ENCODE measurements at regions not wholly inside any gene's neighbourhood (a gene's known extent, or its start where the extent isn't known, plus 50 kb on each side); places are given as distances from the start of the nearest gene placed in this dataset.
"Not testable (repeated sequence)": the region's sequence is repeated elsewhere in the genome, so short reads cannot be mapped to it uniquely, and the experiment has no call there.

DNA sequence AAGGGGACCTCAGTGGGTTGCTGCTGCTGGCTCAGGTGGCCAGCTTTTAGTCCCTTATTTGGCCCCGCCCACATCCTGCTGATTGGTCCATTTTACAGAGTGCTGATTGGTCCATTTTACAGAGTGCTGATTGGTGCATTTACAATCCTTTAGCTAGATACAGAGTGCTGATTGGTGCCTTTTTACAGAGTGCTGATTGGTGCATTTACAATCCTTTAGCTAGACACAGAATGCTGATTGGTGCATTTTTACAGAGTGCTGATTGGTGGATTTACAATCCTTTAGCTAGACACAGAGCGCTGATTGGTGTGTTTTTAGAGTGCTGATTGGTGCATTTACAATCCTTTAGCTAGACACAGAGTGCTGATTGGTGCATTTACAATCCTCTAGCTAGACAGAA lies 143.7 kb upstream of the ANKRD28 start:
- DNase-seq (ENCODE audit: low spot score); intact Hi-C loops (cut with DNase I): not testable (repeated sequence)

DNA sequence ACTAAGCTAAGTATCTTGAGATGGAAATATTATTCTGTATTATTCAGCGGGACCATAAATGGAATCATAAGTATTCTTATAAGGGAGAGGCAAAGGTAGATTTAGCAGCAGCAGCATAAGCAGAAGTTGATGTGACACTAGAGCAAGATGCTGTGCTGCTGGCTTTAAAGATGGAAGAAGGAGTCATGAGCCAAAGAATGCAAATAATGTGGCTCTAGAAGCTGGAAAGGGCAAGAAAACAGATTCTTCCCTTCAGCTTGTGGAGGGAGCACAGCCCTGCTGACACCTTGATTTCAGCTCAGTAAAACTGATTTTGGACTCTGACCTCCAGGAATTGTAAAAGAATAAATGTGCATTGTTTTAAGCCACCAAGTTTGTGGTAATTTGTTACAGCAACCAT lies 144.2 kb upstream of the ANKRD28 start:
- intact Hi-C loops (cut with DNase I) = no loop called here
- DNase-seq (ENCODE audit: low spot score) = no peak

DNA sequence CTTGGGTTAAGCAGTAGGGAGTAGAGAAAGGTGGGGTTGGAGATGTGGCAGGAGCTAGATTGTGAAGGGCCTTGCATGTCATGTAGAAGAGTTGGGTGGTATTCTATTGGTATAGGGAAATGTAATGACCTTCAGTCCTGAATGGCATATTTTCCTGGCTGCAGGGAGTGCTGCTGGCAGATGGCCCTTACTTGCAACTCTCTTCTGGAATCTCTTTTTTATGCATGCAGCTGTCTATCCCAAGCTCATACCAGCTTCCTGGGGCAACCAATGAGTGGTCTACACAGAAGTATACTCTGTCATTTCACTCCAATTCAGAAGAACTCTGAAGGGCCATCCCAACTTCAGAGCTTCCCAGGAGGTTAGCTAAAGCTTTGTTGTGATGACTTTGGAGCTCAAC lies 144.7 kb upstream of the ANKRD28 start:
- no peak for DNase-seq (ENCODE audit: low spot score)
- intact Hi-C loops (cut with DNase I) = no loop called here

DNA sequence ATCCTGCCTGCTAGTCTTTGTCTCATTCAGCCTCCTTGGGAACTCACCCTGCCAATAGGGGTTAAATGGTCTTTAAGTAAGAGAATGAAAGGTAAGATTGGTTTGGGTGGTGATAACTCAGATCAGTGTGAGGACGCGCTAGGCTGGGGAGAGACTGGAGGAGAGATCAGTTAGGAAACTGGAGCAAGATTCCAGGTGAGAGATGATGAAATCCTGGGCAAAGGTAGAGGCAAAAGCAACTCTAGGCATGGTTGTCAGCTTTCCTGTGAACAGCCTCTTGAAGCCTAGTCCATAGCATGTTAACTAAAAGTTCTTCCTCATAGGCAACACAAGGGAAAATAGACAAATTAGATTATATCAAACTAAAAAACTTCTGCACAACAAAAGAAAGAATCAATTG lies 145.2 kb upstream of the ANKRD28 start:
- no peak for DNase-seq (ENCODE audit: low spot score)
- intact Hi-C loops (cut with DNase I) = no loop called here

GRCh38 chr3:15948388-15948787 lies 150.6 kb upstream of the ANKRD28 start:
- intact Hi-C loops (cut with DNase I) = no loop called here
- DNase-seq (ENCODE audit: low spot score) = no peak

DNA sequence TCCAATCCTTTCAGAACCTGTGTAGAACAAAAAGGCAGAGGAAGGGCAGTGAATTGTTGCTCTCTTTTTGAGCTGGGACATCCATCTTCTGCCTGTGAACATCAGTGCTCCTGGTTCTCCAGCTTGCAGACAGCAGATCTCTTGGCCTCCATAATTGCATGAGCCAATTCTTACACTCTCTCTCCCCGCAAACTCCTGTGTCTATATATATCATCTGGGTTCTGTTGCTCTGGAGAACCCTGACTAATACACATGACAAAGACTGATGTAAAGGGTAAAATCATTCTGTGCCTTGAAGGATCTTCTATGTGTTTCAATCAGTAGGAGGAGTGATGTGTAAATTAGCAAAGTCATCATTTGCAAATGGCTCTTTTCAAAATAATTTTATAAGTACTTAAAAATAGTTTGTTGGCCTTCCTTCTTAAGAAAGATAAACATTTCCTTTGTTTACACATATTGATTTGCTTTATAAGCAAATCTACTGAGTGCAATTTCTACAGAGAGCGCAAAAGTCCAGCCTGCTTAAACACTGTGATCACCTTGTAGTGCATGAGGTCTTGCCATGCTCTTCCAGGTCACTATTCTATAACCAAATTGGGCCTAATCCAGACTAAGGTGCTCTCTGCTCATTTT lies 154.9 kb upstream of the ANKRD28 start:
- intact Hi-C loops (cut with DNase I) = no loop called here
- no peak for DNase-seq (ENCODE audit: low spot score)

GRCh38 chr3:15953841-15954240 lies 156.1 kb upstream of the ANKRD28 start:
- intact Hi-C loops (cut with DNase I) = no loop called here

GRCh38 chr3:15955968-15956367 lies 158.2 kb upstream of the ANKRD28 start:
- no peak for DNase-seq (ENCODE audit: low spot score)
- intact Hi-C loops (cut with DNase I) = no loop called here

More at GRCh38 chr3:15953841-15954240, 156.1 kb upstream of the ANKRD28 start:
- no peak for DNase-seq (ENCODE audit: low spot score)

- DNase-seq (ENCODE audit: low spot score) = no peak
Observed at GRCh38 chr3:15958692-15959433, 161.1 kb upstream of the ANKRD28 start.

GRCh38 chr3:15959434-15959811 lies 161.6 kb upstream of the ANKRD28 start:
- DNase-seq (ENCODE audit: low spot score) = no peak
- intact Hi-C loops (cut with DNase I) = no loop called here

More at GRCh38 chr3:15958692-15959433, 161.1 kb upstream of the ANKRD28 start:
- intact Hi-C loops (cut with DNase I) = no loop called here

DNA sequence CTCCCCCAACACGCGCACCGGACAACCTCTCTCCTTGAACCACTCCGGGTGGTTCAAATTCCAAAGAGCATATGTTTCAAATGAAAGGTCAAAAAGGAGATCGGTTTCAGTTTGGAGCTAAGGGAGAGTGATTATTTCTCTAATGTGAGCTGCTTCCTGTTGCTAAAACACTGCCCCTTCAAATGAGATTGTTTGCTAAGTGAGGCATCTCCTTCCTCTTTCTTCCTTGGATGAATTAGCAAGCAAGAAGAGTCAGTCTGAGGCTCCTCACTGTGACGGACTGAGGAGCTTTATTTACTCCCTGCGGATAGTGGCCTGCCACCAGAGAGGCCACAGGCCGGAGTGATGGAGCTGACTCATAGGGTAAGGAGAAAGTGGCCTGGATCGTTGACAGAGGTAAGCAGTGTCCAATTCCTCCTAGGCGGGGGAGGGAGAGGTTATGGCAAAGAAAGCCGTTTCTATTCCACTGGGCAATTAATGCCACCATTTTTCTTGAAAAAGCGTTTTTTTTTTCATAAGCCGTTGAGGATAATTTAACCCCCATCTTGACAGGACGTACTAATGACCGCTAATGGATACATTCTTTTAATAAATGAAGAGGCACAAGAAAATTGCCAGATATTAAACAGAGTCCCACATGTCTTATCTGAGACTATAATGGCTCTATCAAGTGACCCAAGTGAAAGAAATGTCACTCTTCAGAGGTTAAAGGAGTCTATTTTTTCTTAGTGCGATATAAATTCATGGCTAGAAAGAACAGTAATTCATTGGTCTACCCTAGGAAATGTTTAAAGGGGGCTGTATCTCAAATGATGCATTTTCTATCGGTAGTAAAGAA lies 167.0 kb upstream of the ANKRD28 start:
- intact Hi-C loops (cut with DNase I) = no loop called here
- no peak for DNase-seq (ENCODE audit: low spot score)

- no peak for DNase-seq (ENCODE audit: low spot score)
- intact Hi-C loops (cut with DNase I) = no loop called here
Observed at GRCh38 chr3:15967577-15967976, 169.8 kb upstream of the ANKRD28 start.

- intact Hi-C loops (cut with DNase I) = no loop called here
- no peak for DNase-seq (ENCODE audit: low spot score)
Observed at GRCh38 chr3:15969874-15970640, 172.3 kb upstream of the ANKRD28 start.

GRCh38 chr3:15973414-15973813 lies 175.6 kb upstream of the ANKRD28 start:
- intact Hi-C loops (cut with DNase I) = no loop called here
- no peak for DNase-seq (ENCODE audit: low spot score)

- intact Hi-C loops (cut with DNase I) = no loop called here
- no peak for DNase-seq (ENCODE audit: low spot score)
Observed at GRCh38 chr3:15973940-15974339, 176.2 kb upstream of the ANKRD28 start.

DNA sequence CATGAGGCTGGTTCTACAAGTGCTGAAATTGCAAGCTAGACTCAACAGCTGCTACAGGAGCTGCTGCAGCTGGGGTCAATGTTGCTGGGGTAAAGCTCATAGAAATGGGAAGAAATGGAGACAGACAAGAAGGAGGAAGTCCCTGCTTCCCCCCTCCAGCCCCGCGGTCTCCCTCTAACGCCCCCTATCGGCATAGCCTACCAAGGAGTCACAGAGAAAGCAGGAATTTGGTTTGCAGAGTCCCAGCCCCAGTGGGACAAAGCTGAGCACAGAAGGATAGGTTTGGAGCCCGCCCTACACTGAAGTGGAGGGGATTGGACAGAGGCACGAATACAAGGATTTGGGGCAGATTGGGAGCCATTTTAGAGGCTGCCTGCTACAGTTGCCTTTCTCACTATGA lies 176.9 kb upstream of the ANKRD28 start:
- intact Hi-C loops (cut with DNase I) = no loop called here
- DNase-seq (ENCODE audit: low spot score) = no peak

DNA sequence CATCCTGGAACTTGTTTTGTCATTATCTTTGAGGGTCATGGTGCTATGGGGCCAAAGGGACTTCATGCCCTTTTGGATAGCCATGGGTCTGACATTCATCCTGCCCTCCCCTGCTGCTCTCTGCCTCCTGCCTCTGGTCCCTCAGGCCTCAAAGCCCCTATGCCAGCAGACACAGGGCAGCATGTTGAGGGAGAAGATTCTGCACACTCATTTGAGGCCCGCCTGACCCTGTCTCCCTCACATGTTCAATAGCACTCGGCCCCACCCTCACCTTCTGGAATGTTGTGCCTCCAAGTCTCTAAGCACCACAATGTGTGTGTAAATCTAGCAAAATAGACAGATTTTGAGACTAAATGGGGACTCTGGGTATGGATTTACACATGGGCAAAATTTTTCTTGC lies 178.7 kb upstream of the ANKRD28 start:
- intact Hi-C loops (cut with DNase I) = no loop called here
- DNase-seq (ENCODE audit: low spot score) = no peak

DNA sequence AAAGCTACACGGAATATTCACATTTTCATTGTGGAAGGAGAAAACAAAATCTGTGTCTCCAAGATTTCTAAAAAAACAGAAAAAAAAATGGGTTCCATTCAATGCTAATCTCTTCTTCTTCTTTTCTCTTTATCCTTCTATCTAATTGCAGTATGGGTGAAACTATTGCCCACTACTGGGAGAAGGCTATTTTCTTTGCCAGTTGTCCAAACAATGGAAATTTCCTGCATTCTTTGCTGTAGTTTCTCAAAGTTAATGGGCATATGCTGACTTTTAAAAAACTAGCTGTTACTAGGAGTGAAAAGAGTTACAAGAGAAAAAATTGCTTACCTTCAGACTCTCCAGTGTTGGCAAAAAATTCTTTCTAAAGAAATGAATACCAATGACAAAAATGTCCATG lies 179.3 kb upstream of the ANKRD28 start:
- DNase-seq (ENCODE audit: low spot score) = no peak
- intact Hi-C loops (cut with DNase I) = no loop called here

DNA sequence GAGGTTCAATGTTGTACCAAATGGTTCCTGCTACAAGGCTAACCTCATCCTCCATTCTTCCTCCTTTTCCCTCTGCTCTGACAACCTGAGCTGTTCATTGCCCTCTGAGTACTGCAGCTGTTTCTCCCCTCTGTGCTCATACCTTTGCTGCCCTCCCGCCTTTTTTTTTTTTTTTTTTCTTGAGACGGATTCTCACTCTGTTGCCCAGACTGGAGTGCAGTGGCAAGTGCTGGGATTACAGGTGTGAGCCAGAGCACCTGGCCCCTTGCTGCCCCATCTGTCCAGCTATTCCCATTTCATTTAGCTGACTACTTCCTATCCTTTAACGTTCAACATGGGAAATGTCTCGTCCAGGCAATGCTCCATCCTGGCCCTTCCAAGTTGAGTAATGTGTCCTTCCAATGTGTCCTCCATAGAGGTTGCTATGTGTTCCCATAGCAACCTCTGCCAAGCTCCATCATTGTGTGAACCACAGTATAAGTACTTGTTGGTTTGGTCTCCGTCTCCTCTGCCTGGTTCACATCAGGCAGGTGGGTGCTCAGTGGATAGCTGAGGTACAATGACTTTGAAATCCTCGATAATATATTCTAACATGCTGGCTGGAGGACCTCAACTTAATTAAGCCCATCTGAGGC lies 179.9 kb upstream of the ANKRD28 start:
- no peak for DNase-seq (ENCODE audit: low spot score)
- intact Hi-C loops (cut with DNase I) = no loop called here
